ENCODE measurements at regions not wholly inside any gene's neighbourhood (a gene's known extent, or its start where the extent isn't known, plus 50 kb on each side); places are given as distances from the start of the nearest gene placed in this dataset.
"Not testable (repeated sequence)": the region's sequence is repeated elsewhere in the genome, so short reads cannot be mapped to it uniquely, and the experiment has no call there.

DNA sequence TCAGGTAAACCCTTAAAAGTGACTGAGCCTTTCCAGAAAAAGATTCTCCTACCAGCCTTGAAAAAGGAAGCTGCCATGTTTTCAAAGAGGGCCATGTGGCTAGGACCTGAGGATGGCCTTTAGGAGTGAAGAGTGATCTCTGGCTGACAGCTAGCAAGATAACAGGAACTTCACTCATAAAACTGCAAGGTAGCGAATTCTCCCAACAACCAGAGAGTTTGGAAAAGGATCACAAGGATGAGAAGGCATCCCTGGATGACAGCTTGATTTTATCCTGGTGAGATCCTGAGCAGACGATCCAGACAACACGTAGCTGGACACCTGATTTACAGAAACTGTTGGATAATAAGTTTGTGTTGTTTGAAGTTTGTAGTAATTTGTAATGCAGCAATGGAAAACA, 115.6 kb upstream of the FBXO33 start:
- Histone ChIP-seq H3K9me3 (ENCODE audit: control insufficient read depth, low read length) (no peaks in the 10 kb centered on the region), H3K27ac (ENCODE audit: low read length) (no peak overlapping the region), H3K27me3 (ENCODE audit: control insufficient read depth, insufficient read depth) (no peaks in the 10 kb centered on the region), H3K4me3 (ENCODE audit: low read length) (no peak overlapping the region), H3K4me1 (ENCODE audit: control insufficient read depth, insufficient read depth, low read length) (no peaks in the 10 kb centered on the region)
- intact Hi-C loops (cut with DNase I), result no loop called here
- ATAC-seq, result no peak
- 54% methylated on average over 3 of the region's 3 CpGs for WGBS
- DNase-seq, result no peak

DNA sequence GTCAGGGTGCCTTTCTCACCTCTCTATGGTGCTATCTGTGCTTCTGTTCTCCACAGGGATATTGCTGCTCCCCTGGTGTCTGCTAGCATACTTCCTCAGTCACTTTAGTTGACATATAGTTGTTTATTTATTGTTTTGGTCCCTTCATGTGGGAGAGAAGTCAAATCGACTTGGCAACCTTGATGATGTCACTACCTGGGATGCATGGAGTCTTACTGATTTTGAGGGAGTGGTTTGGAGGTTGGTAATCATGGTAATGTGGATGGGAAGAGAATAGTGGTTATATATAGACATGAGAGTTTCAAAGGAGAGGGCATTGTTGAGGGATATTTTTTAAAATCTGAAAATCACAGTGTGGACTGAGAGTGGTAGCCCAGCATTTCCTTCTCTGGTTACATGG, 73.6 kb upstream of the FBXO33 start:
- 62% methylated on average over 1 of the region's 1 CpG for WGBS
- Histone ChIP-seq H3K27me3 (ENCODE audit: control insufficient read depth, insufficient read depth) (no peaks in the 10 kb centered on the region), H3K27ac (ENCODE audit: low read length) (no peak overlapping the region), H3K4me1 (ENCODE audit: control insufficient read depth, insufficient read depth, low read length) (no peaks in the 10 kb centered on the region), H3K9me3 (ENCODE audit: control insufficient read depth, low read length) (no peaks in the 10 kb centered on the region), H3K4me3 (ENCODE audit: low read length) (no peak overlapping the region)
- ATAC-seq (no peak), DNase-seq (no peak)
- intact Hi-C loops (cut with DNase I), result no loop called here

DNA sequence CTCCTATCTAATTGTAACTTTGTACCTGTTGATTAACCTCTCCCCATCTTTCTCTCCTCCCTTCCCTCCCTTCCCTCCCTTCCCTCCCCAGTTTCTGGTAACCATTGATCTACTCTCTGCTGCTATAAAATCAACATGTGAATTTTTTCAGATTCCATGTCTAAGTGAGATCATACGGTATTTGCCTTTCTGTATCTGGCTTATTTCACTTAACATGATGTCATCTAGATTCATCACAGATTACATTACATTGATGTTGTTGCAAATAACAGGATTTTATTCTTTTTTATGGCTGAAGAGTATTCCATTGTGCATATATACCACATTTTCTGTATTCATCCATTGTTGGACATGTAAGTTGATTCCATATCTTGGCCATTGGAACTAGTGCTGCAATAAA, 68.0 kb upstream of the FBXO33 start:
- no peaks in the 10 kb centered on the region for H3K9me3 ChIP-seq (ENCODE audit: control insufficient read depth, low read length)
- WGBS, result 79% methylated on average over 1 of the region's 1 CpG
- H3K4me3 ChIP-seq (ENCODE audit: low read length), result no peak overlapping the region
- H3K4me1 ChIP-seq (ENCODE audit: control insufficient read depth, insufficient read depth, low read length), result no peaks in the 10 kb centered on the region
- no peak overlapping the region for H3K27ac ChIP-seq (ENCODE audit: low read length)
- no peaks in the 10 kb centered on the region for H3K27me3 ChIP-seq (ENCODE audit: control insufficient read depth, insufficient read depth)
- intact Hi-C loops (cut with DNase I), result no loop called here
- ATAC-seq (no peak), DNase-seq (no peak)

DNA sequence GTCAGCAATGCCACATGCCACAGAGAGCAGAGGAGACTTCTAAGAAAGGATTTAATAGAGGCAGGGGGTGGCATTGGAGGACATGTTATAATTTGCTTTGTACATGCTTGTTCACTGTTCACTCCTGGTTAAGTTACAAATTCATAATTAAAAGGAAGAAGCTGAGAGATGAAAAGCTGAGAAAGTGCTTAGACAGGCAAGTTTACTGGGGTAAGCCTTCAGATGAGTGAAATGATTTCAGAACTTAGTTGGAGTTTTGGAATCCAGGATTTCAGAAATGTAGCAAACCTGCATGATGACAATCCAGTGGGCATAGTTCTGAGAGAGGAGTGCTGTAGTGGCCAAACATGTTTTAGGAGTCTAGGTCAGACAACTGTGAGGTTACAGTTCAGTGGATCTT, 67.3 kb upstream of the FBXO33 start:
- no peak overlapping the region for H3K4me3 ChIP-seq (ENCODE audit: low read length)
- DNase-seq, result no peak
- no peaks in the 10 kb centered on the region for H3K27me3 ChIP-seq (ENCODE audit: control insufficient read depth, insufficient read depth)
- intact Hi-C loops (cut with DNase I), result no loop called here
- ATAC-seq, result no peak
- no peaks in the 10 kb centered on the region for H3K4me1 ChIP-seq (ENCODE audit: control insufficient read depth, insufficient read depth, low read length)
- H3K27ac ChIP-seq (ENCODE audit: low read length), result no peak overlapping the region
- H3K9me3 ChIP-seq (ENCODE audit: control insufficient read depth, low read length), result no peaks in the 10 kb centered on the region

DNA sequence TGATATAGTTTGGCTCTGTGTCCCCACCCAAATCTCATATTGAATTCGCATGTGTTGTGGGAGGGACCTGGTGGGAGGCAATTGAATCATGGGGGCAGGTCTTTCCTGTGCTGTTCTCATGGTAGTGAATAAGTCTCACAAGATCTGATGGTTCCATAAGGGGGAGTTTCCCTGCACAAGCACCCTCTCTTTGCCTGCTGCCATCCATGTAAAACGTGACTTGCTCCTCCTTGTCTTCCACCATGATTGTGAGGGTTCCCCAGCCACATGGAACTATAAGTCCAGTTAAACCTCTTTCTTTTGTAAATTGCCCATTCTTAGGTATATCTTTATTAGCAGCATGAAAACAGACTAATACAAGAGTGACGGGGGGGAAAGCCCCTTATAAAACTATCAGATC, 65.4 kb upstream of the FBXO33 start:
- H3K27ac ChIP-seq (ENCODE audit: low read length); ATAC-seq; intact Hi-C loops (cut with DNase I); H3K4me3 ChIP-seq (ENCODE audit: low read length); H3K4me1 ChIP-seq (ENCODE audit: control insufficient read depth, insufficient read depth, low read length); H3K9me3 ChIP-seq (ENCODE audit: control insufficient read depth, low read length); H3K27me3 ChIP-seq (ENCODE audit: control insufficient read depth, insufficient read depth); DNase-seq: not testable (repeated sequence)
- 88% methylated on average over 3 of the region's 3 CpGs for WGBS

DNA sequence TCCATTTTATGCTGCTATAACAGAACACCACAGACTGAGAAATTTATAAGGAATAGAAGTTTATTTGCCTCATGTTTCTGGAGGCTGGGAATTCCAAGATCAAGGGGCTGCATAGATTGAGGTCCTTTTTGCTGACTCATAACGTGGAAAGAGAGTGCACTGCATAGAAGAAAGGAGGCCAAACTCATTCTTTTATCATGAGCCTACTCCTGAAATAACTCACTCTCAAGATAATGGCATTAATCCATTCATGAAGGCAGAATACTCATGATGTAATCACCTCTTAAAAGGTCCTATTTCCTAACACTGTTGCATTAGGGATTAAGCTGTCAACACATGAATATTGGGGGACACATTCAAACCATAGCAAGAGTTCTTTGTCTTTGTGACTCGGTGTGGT, 60.0 kb upstream of the FBXO33 start:
- no peak overlapping the region for H3K27ac ChIP-seq (ENCODE audit: low read length)
- intact Hi-C loops (cut with DNase I), result no loop called here
- ATAC-seq, result peak; percentile 49 to 63
- H3K27me3 ChIP-seq (ENCODE audit: control insufficient read depth, insufficient read depth), result no peaks in the 10 kb centered on the region
- H3K4me3 ChIP-seq (ENCODE audit: low read length), result no peak overlapping the region
- peaks cover 1% of the 10 kb centered on the region for H3K4me1 ChIP-seq (ENCODE audit: control insufficient read depth, insufficient read depth, low read length)
- 46% methylated on average over 2 of the region's 2 CpGs for whole genome bisulfite sequencing
- no peaks in the 10 kb centered on the region for H3K9me3 ChIP-seq (ENCODE audit: control insufficient read depth, low read length)
- no peak for DNase-seq

DNA sequence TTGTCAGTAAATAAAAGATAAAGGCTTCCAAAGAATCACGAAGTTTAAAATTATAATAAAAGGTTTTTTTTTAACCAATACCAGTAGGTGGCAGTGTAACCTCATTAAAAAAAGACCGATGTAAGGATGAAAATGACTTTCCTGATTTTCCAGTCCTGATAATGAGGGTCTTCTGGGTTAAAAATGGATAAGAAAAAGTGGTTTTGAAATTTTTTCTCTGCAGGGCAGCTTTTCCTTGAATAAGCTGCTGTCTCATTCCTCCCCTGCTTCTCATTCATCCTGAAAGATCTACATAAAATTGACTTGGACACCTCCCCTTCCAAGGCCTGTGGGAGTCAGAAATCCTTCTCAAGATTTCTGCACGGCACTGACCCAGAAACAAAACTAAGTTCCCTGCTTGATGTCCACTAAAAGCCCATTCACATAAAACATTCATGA, 58.9 kb upstream of the FBXO33 start:
- Histone ChIP-seq H3K4me3 (ENCODE audit: low read length) (no peak overlapping the region), H3K27me3 (ENCODE audit: control insufficient read depth, insufficient read depth) (no peaks in the 10 kb centered on the region), H3K9me3 (ENCODE audit: control insufficient read depth, low read length) (no peaks in the 10 kb centered on the region), H3K4me1 (ENCODE audit: control insufficient read depth, insufficient read depth, low read length) (peaks cover 1% of the 10 kb centered on the region), H3K27ac (ENCODE audit: low read length) (no peak overlapping the region)
- intact Hi-C loops (cut with DNase I), result no loop called here
- ATAC-seq (no peak), DNase-seq (no peak)
- WGBS, result 9% methylated on average over 3 of the region's 3 CpGs

DNA sequence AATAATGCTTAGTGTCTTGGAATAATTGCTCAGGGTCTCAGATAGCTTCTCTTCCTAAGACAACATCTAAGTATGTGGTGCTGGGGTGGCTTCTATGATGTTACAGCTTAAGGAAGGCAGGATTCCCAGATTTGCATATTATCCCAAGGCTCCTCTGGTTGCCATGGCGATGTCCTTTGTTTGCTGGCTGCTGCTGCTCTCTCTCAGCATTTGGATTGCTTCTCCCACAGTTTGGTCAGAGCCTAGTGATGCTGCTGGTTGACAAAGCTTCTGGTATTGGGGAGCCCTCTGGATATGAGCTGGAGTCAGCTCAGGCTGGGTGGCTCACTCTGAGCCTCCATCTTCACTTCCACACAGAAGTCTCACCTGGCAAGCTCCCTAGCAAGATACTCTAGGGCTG, 56.4 kb upstream of the FBXO33 start:
- intact Hi-C loops (cut with DNase I), result no loop called here
- Histone ChIP-seq H3K27me3 (ENCODE audit: control insufficient read depth, insufficient read depth) (no peaks in the 10 kb centered on the region), H3K4me1 (ENCODE audit: control insufficient read depth, insufficient read depth, low read length) (peaks cover 1% of the 10 kb centered on the region), H3K27ac (ENCODE audit: low read length) (no peak overlapping the region), H3K4me3 (ENCODE audit: low read length) (no peak overlapping the region), H3K9me3 (ENCODE audit: control insufficient read depth, low read length) (no peaks in the 10 kb centered on the region)
- DNase-seq (no peak), ATAC-seq (no peak)
- 49% methylated on average over 1 of the region's 1 CpG for WGBS

DNA sequence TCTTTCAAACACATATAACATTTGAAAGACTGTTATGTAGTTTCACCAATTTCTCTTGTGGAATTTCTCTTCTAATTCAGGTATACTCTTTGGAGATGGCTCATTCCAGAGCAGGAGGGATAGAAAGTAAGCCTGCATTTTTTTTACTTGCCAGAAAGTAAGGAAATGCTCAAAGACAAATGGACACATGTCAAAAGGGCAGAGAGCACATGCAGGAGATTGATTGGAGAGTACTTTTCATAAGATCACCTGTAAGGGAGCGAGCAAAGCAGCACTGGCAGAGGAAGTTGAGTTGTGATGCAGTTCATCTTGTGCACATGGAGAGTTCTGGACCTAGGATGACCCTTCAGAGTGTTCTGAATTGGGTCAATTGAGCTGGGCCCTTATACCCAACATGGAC, 51.4 kb upstream of the FBXO33 start:
- intact Hi-C loops (cut with DNase I), result no loop called here
- ATAC-seq (no peak), DNase-seq (no peak)
- 90% methylated on average over 1 of the region's 1 CpG for WGBS
- Histone ChIP-seq H3K4me1 (ENCODE audit: control insufficient read depth, insufficient read depth, low read length) (no peaks in the 10 kb centered on the region), H3K4me3 (ENCODE audit: low read length) (no peak overlapping the region), H3K9me3 (ENCODE audit: control insufficient read depth, low read length) (no peaks in the 10 kb centered on the region), H3K27ac (ENCODE audit: low read length) (no peak overlapping the region), H3K27me3 (ENCODE audit: control insufficient read depth, insufficient read depth) (no peaks in the 10 kb centered on the region)

Measured in right cardiac atrium (tissue), 5 donors.